GM06990 (cell line): ENCODE measurements at regions not wholly inside any gene's neighbourhood (a gene's known extent, or its start where the extent isn't known, plus 50 kb on each side); places are given as distances from the start of the nearest gene placed in this dataset.

Experiments
- DNase-seq: peaks from one replicate; pipeline ENCODE4 v3.0.0-alpha.2; 2011; ENCODE audit not compliant: insufficient read length; ENCODE audit errors: extremely low read depth
- H3K27me3 ChIP-seq: replicated peaks from 2 replicates; pipeline ENCODE4 v1.6.0; 2011; ENCODE audit warnings: low read length; ENCODE audit not compliant: control insufficient read depth, insufficient read depth
- H3K36me3 ChIP-seq: 2 replicates; pipeline ENCODE4 v1.5.1; 2011; ENCODE audit warnings: low read length; ENCODE audit not compliant: control insufficient read depth, insufficient read depth
- H3K4me3 ChIP-seq: replicated peaks from 2 replicates; pipeline ENCODE4 v1.5.1; 2011; ENCODE audit warnings: low read depth, mild to moderate bottlenecking, control low read depth, low read length
- CTCF ChIP-seq: IDR thresholded peaks from 2 replicates; pipeline ENCODE4 v1.5.1; 2011; ENCODE audit warnings: low read length, control low read depth, mild to moderate bottlenecking, inconsistent platforms; ENCODE audit not compliant: insufficient read depth, poor library complexity, severe bottlenecking

DNA sequence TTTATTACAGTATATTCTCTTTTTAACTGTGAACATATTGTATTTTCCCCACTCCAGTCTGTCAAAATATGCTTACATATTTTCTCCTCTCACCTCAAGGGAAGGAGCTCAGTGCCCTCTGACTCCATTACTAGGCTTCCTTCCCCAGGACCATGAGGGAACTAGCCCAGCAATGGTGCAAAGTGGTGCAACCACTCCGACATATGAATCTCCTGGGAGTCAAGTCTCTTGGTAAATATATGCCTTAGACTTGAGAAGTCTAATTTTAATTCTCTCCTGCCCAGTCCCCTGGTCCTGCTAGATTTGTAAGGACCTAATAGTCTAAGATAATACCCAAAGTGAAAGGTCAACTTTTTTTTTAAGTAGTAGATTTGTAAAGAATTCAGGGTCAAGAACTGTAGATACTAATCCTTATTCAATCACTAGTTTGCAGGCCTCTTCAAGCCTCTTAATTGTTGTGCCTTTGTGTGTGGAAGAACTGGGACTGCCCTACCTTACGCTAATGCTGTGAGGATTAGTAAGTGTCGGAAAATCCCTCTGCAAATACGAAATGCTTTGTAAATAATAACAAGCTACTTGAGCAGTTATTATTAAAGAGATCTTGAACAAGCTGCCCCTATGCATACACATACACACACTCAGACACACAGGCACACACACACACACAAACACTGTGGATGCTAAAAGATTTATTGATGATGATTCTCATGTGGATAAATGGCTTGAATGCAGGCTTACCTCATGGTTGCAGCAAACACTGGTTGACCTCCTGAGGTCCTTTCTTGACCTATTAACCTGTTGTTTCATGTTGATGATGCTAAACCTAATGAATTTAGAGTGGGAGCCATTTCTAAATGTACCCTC lies 251.2 kb upstream of the PARD3B start:
- H3K4me3 ChIP-seq: no peak overlapping the region
- no peaks in the 10 kb centered on the region for H3K36me3 ChIP-seq
- no peak for TF ChIP-seq CTCF
- H3K27me3 ChIP-seq: no peaks in the 10 kb centered on the region
- no peak for DNase-seq

GRCh38 chr2:204298404-204298803 lies 246.9 kb upstream of the PARD3B start:
- no peaks in the 10 kb centered on the region; the same call in 1 of the 2 replicates for H3K27me3 ChIP-seq
- H3K36me3 ChIP-seq: no peaks in the 10 kb centered on the region
- no peak for TF ChIP-seq CTCF
- H3K4me3 ChIP-seq: no peak overlapping the region
- no peak for DNase-seq

- no peaks in the 10 kb centered on the region for H3K36me3 ChIP-seq
- TF ChIP-seq CTCF: no peak
- no peak overlapping the region for H3K4me3 ChIP-seq
- H3K27me3 ChIP-seq: no peaks in the 10 kb centered on the region; the same call in 1 of the 2 replicates
- DNase-seq: no peak
Measured at GRCh38 chr2:204299766-204300165, 245.5 kb upstream of the PARD3B start.

GRCh38 chr2:204306667-204307066 lies 238.6 kb upstream of the PARD3B start:
- DNase-seq: no peak
- Histone ChIP-seq H3K4me3 (no peak overlapping the region), H3K27me3 (no peaks in the 10 kb centered on the region; the same call in none of the 2 replicates), H3K36me3 (no peaks in the 10 kb centered on the region)
- TF ChIP-seq CTCF: no peak

DNA sequence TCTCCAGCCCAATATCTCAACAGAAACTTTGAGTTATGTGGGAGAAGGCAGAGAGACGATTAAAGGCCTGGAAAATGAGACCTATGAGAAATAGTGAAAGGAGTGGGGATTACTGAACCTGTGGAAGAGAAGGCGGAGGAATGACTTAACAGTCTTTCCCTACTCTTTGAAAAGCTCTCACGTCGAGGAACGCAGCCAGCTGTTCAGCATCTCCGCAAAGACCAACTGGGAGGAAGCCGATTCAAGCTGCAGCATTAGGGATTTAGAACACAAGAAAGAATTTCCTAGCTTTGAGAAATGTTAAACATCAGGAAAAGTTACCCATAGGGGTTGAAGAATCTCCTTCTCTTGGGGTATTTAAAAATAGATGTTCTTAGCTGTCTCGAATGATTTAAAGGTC lies 233.2 kb upstream of the PARD3B start:
- H3K27me3 ChIP-seq: no peaks in the 10 kb centered on the region
- no peak for TF ChIP-seq CTCF
- H3K4me3 ChIP-seq: no peak overlapping the region
- H3K36me3 ChIP-seq: no peaks in the 10 kb centered on the region
- DNase-seq: no peak

GRCh38 chr2:204313256-204313655 lies 232.0 kb upstream of the PARD3B start:
- Histone ChIP-seq H3K36me3 (no peaks in the 10 kb centered on the region), H3K4me3 (no peak overlapping the region), H3K27me3 (no peaks in the 10 kb centered on the region)
- TF ChIP-seq CTCF: no peak
- DNase-seq: no peak
